ENCODE measurements at regions not wholly inside any gene's neighbourhood (a gene's known extent, or its start where the extent isn't known, plus 50 kb on each side); places are given as distances from the start of the nearest gene placed in this dataset.
A peak's percentile ranks its signal among the peaks of the same experiment; 100 is the strongest.

GRCh38 chr11:8785457-8785856 lies 102.9 kb downstream of the RPL27A start:
- H3K27ac ChIP-seq (ENCODE audit: low read length) = no peak overlapping the region

GRCh38 chr11:8785998-8786397 lies 103.4 kb downstream of the RPL27A start:
- Histone ChIP-seq H3K4me3 (ENCODE audit: low read length) (no peak overlapping the region), H3K27ac (ENCODE audit: low read length) (no peak overlapping the region), H3K9me3 (ENCODE audit: control insufficient read depth, low read depth, low read length) (no peaks in the 10 kb centered on the region), H3K36me3 (ENCODE audit: control insufficient read depth, insufficient read depth, low read length) (no peaks in the 10 kb centered on the region), H3K4me1 (ENCODE audit: control insufficient read depth, insufficient read depth, low read length) (peaks cover 3% of the 10 kb centered on the region), H3K27me3 (ENCODE audit: control insufficient read depth, insufficient read depth, low read length) (no peaks in the 10 kb centered on the region)
- WGBS (ENCODE audit: insufficient coverage, low lambda C conversion rate) = 88% methylated on average over 1 of the region's 2 CpGs
- no peak for DNase-seq

More at GRCh38 chr11:8785457-8785856, 102.9 kb downstream of the RPL27A start:
- no peaks in the 10 kb centered on the region for H3K4me1 ChIP-seq (ENCODE audit: control insufficient read depth, insufficient read depth, low read length)
- H3K4me3 ChIP-seq (ENCODE audit: low read length) = no peak overlapping the region
- WGBS (ENCODE audit: insufficient coverage, low lambda C conversion rate) = no CpG with 5 or more reads among the region's 3 CpGs
- no peaks in the 10 kb centered on the region for H3K27me3 ChIP-seq (ENCODE audit: control insufficient read depth, insufficient read depth, low read length)
- H3K36me3 ChIP-seq (ENCODE audit: control insufficient read depth, insufficient read depth, low read length) = no peaks in the 10 kb centered on the region
- no peaks in the 10 kb centered on the region for H3K9me3 ChIP-seq (ENCODE audit: control insufficient read depth, low read depth, low read length)
- no peak for DNase-seq

- no peak for DNase-seq
- no CpG with 5 or more reads among the region's 1 CpG for WGBS (ENCODE audit: insufficient coverage, low lambda C conversion rate)
- Histone ChIP-seq H3K4me3 (ENCODE audit: low read length) (no peak overlapping the region), H3K27me3 (ENCODE audit: control insufficient read depth, insufficient read depth, low read length) (no peaks in the 10 kb centered on the region), H3K4me1 (ENCODE audit: control insufficient read depth, insufficient read depth, low read length) (peaks cover 5% of the 10 kb centered on the region), H3K36me3 (ENCODE audit: control insufficient read depth, insufficient read depth, low read length) (no peaks in the 10 kb centered on the region), H3K27ac (ENCODE audit: low read length) (no peak overlapping the region), H3K9me3 (ENCODE audit: control insufficient read depth, low read depth, low read length) (no peaks in the 10 kb centered on the region)
Observed at GRCh38 chr11:8786933-8787332, 104.3 kb downstream of the RPL27A start.

GRCh38 chr11:8787372-8787771 lies 104.8 kb downstream of the RPL27A start:
- H3K4me1 ChIP-seq (ENCODE audit: control insufficient read depth, insufficient read depth, low read length) = peaks cover 5% of the 10 kb centered on the region
- no peak overlapping the region for H3K4me3 ChIP-seq (ENCODE audit: low read length)
- WGBS (ENCODE audit: insufficient coverage, low lambda C conversion rate) = no CpG with 5 or more reads among the region's 7 CpGs
- no peak for DNase-seq
- H3K9me3 ChIP-seq (ENCODE audit: control insufficient read depth, low read depth, low read length) = no peaks in the 10 kb centered on the region
- H3K27ac ChIP-seq (ENCODE audit: low read length) = no peak overlapping the region
- H3K27me3 ChIP-seq (ENCODE audit: control insufficient read depth, insufficient read depth, low read length) = no peaks in the 10 kb centered on the region
- no peaks in the 10 kb centered on the region for H3K36me3 ChIP-seq (ENCODE audit: control insufficient read depth, insufficient read depth, low read length)

GRCh38 chr11:8788616-8789015 lies 106.0 kb downstream of the RPL27A start:
- 90% methylated on average over 2 of the region's 2 CpGs for WGBS (ENCODE audit: insufficient coverage, low lambda C conversion rate)
- no peak overlapping the region for H3K27ac ChIP-seq (ENCODE audit: low read length)
- H3K9me3 ChIP-seq (ENCODE audit: control insufficient read depth, low read depth, low read length) = no peaks in the 10 kb centered on the region
- no peak for DNase-seq
- no peaks in the 10 kb centered on the region for H3K27me3 ChIP-seq (ENCODE audit: control insufficient read depth, insufficient read depth, low read length)
- H3K36me3 ChIP-seq (ENCODE audit: control insufficient read depth, insufficient read depth, low read length) = no peaks in the 10 kb centered on the region
- H3K4me1 ChIP-seq (ENCODE audit: control insufficient read depth, insufficient read depth, low read length) = peaks cover 5% of the 10 kb centered on the region
- no peak overlapping the region for H3K4me3 ChIP-seq (ENCODE audit: low read length)

GRCh38 chr11:8789864-8790263 lies 107.3 kb downstream of the RPL27A start:
- peaks cover 12% of the 10 kb centered on the region for H3K4me1 ChIP-seq (ENCODE audit: control insufficient read depth, insufficient read depth, low read length)
- no peaks in the 10 kb centered on the region for H3K9me3 ChIP-seq (ENCODE audit: control insufficient read depth, low read depth, low read length)
- DNase-seq = no peak
- H3K27me3 ChIP-seq (ENCODE audit: control insufficient read depth, insufficient read depth, low read length) = no peaks in the 10 kb centered on the region
- no peak overlapping the region for H3K4me3 ChIP-seq (ENCODE audit: low read length)
- WGBS (ENCODE audit: insufficient coverage, low lambda C conversion rate) = no CpG with 5 or more reads among the region's 2 CpGs
- H3K36me3 ChIP-seq (ENCODE audit: control insufficient read depth, insufficient read depth, low read length) = no peaks in the 10 kb centered on the region
- no peak overlapping the region for H3K27ac ChIP-seq (ENCODE audit: low read length)

GRCh38 chr11:8790968-8791367 lies 108.4 kb downstream of the RPL27A start:
- no peaks in the 10 kb centered on the region for H3K27me3 ChIP-seq (ENCODE audit: control insufficient read depth, insufficient read depth, low read length)
- WGBS (ENCODE audit: insufficient coverage, low lambda C conversion rate) = 67% methylated on average over 1 of the region's 2 CpGs
- H3K4me1 ChIP-seq (ENCODE audit: control insufficient read depth, insufficient read depth, low read length) = peaks cover 16% of the 10 kb centered on the region

GRCh38 chr11:8792710-8793109 lies 110.1 kb downstream of the RPL27A start:
- H3K27ac ChIP-seq (ENCODE audit: low read length) = no peak overlapping the region
- no peaks in the 10 kb centered on the region for H3K27me3 ChIP-seq (ENCODE audit: control insufficient read depth, insufficient read depth, low read length)
- 89% methylated on average over 1 of the region's 3 CpGs for WGBS (ENCODE audit: insufficient coverage, low lambda C conversion rate)
- H3K4me1 ChIP-seq (ENCODE audit: control insufficient read depth, insufficient read depth, low read length) = peaks cover 16% of the 10 kb centered on the region
- DNase-seq = no peak
- no peak overlapping the region for H3K4me3 ChIP-seq (ENCODE audit: low read length)
- H3K9me3 ChIP-seq (ENCODE audit: control insufficient read depth, low read depth, low read length) = no peaks in the 10 kb centered on the region
- no peaks in the 10 kb centered on the region for H3K36me3 ChIP-seq (ENCODE audit: control insufficient read depth, insufficient read depth, low read length)

More at GRCh38 chr11:8790968-8791367, 108.4 kb downstream of the RPL27A start:
- no peaks in the 10 kb centered on the region for H3K36me3 ChIP-seq (ENCODE audit: control insufficient read depth, insufficient read depth, low read length)
- no peak overlapping the region for H3K4me3 ChIP-seq (ENCODE audit: low read length)
- H3K27ac ChIP-seq (ENCODE audit: low read length) = no peak overlapping the region
- peak in 1 of 2 donors; percentile 53 for DNase-seq
- H3K9me3 ChIP-seq (ENCODE audit: control insufficient read depth, low read depth, low read length) = no peaks in the 10 kb centered on the region

- no peaks in the 10 kb centered on the region for H3K9me3 ChIP-seq (ENCODE audit: control insufficient read depth, low read depth, low read length)
- H3K4me3 ChIP-seq (ENCODE audit: low read length) = no peak overlapping the region
- WGBS (ENCODE audit: insufficient coverage, low lambda C conversion rate) = 50% methylated on average over 1 of the region's 4 CpGs
- no peak overlapping the region for H3K27ac ChIP-seq (ENCODE audit: low read length)
- H3K36me3 ChIP-seq (ENCODE audit: control insufficient read depth, insufficient read depth, low read length) = no peaks in the 10 kb centered on the region
- H3K4me1 ChIP-seq (ENCODE audit: control insufficient read depth, insufficient read depth, low read length) = peaks cover 16% of the 10 kb centered on the region
- no peak for DNase-seq
- H3K27me3 ChIP-seq (ENCODE audit: control insufficient read depth, insufficient read depth, low read length) = no peaks in the 10 kb centered on the region
Observed at GRCh38 chr11:8793114-8793777, 110.7 kb downstream of the RPL27A start.

- Histone ChIP-seq H3K4me3 (ENCODE audit: low read length) (no peak overlapping the region), H3K27me3 (ENCODE audit: control insufficient read depth, insufficient read depth, low read length) (no peaks in the 10 kb centered on the region), H3K9me3 (ENCODE audit: control insufficient read depth, low read depth, low read length) (no peaks in the 10 kb centered on the region), H3K36me3 (ENCODE audit: control insufficient read depth, insufficient read depth, low read length) (no peaks in the 10 kb centered on the region), H3K4me1 (ENCODE audit: control insufficient read depth, insufficient read depth, low read length) (peaks cover 16% of the 10 kb centered on the region), H3K27ac (ENCODE audit: low read length) (peak overlapping the region; percentile 17)
- no CpG with 5 or more reads among the region's 6 CpGs for WGBS (ENCODE audit: insufficient coverage, low lambda C conversion rate)
- no peak for DNase-seq
Observed at GRCh38 chr11:8794126-8794525, 111.5 kb downstream of the RPL27A start.

GRCh38 chr11:8794677-8795103 lies 112.1 kb downstream of the RPL27A start:
- H3K9me3 ChIP-seq (ENCODE audit: control insufficient read depth, low read depth, low read length) = no peaks in the 10 kb centered on the region
- peak; percentile 79 to 91 for DNase-seq
- H3K4me1 ChIP-seq (ENCODE audit: control insufficient read depth, insufficient read depth, low read length) = peaks cover 16% of the 10 kb centered on the region
- H3K4me3 ChIP-seq (ENCODE audit: low read length) = no peak overlapping the region
- WGBS (ENCODE audit: insufficient coverage, low lambda C conversion rate) = no CpG with 5 or more reads among the region's 2 CpGs
- no peaks in the 10 kb centered on the region for H3K27me3 ChIP-seq (ENCODE audit: control insufficient read depth, insufficient read depth, low read length)
- no peaks in the 10 kb centered on the region for H3K36me3 ChIP-seq (ENCODE audit: control insufficient read depth, insufficient read depth, low read length)
- H3K27ac ChIP-seq (ENCODE audit: low read length) = peak overlapping the region; percentile 17

Measured in large intestine (tissue), 3 donors.